HFFc6 (cell line): ENCODE measurements at regions not wholly inside any gene's neighbourhood (a gene's known extent, or its start where the extent isn't known, plus 50 kb on each side); places are given as distances from the start of the nearest gene placed in this dataset.

ENCODE experiments used
- DNase-seq: peaks from one replicate; pipeline ENCODE4 v3.0.0-alpha.2; 2018
- H3K27ac Mint-ChIP-seq: 2 replicates; pipeline ENCODE4 v1.8.0; 2020; ENCODE audit warnings: mild to moderate bottlenecking, mixed read lengths
- H3K27me3 Mint-ChIP-seq: 2 replicates; pipeline ENCODE4 v1.8.0; 2021; ENCODE audit warnings: mild to moderate bottlenecking, moderate library complexity, mixed read lengths; ENCODE audit not compliant: insufficient read depth
- H3K36me3 Mint-ChIP-seq: 2 replicates; pipeline ENCODE4 v1.8.0; 2021; ENCODE audit warnings: low read depth, mixed read lengths
- H3K4me1 Mint-ChIP-seq: 2 replicates; pipeline ENCODE4 v1.8.0; 2020; ENCODE audit warnings: low read depth, mixed read lengths
- H3K4me3 Mint-ChIP-seq: 2 replicates; pipeline ENCODE4 v1.8.0; 2020; ENCODE audit warnings: mild to moderate bottlenecking, moderate library complexity, mixed read lengths
- H3K9me3 Mint-ChIP-seq: 2 replicates; pipeline ENCODE4 v1.8.0; 2020; ENCODE audit warnings: mild to moderate bottlenecking, mixed read lengths
- TF ChIP-seq, protein P1 (sequence below): fragments of 200-600 bp; sonication (generic); IDR thresholded peaks from 2 replicates; pipeline ENCODE4 v1.5.0; 2021; ENCODE audit warnings: antibody characterized with exemption, mild to moderate bottlenecking

DNA sequence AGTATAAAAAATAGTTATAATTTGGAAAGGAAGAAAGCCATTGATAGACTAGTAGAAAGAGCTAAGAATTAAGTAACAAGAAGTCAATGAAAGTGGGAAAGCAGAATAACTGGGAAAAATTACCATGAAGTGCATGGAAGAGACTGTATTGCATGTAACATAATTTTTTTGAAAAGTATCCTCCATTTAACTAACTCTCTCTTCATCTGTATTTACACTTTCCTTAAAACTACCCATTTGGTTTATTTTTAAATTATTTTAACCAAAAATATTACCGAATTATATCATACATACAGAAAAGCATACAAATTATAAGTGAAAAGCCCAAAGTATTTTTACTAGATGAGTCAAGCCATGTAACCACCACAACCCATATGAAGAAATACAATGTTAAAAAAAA, 1009.9 kb upstream of the SEMA6D start:
- DNase-seq = no peak
- no peak overlapping the region for H3K27ac Mint-ChIP-seq
- peaks cover 41% of the 10 kb centered on the region for H3K9me3 Mint-ChIP-seq
- TF ChIP-seq, protein P1, sequence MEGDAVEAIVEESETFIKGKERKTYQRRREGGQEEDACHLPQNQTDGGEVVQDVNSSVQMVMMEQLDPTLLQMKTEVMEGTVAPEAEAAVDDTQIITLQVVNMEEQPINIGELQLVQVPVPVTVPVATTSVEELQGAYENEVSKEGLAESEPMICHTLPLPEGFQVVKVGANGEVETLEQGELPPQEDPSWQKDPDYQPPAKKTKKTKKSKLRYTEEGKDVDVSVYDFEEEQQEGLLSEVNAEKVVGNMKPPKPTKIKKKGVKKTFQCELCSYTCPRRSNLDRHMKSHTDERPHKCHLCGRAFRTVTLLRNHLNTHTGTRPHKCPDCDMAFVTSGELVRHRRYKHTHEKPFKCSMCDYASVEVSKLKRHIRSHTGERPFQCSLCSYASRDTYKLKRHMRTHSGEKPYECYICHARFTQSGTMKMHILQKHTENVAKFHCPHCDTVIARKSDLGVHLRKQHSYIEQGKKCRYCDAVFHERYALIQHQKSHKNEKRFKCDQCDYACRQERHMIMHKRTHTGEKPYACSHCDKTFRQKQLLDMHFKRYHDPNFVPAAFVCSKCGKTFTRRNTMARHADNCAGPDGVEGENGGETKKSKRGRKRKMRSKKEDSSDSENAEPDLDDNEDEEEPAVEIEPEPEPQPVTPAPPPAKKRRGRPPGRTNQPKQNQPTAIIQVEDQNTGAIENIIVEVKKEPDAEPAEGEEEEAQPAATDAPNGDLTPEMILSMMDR = no peak
- no peaks in the 10 kb centered on the region for H3K4me1 Mint-ChIP-seq
- peaks cover 7% of the 10 kb centered on the region; the same call in 1 of the 2 replicates for H3K36me3 Mint-ChIP-seq
- no peaks in the 10 kb centered on the region for H3K27me3 Mint-ChIP-seq
- H3K4me3 Mint-ChIP-seq = no peak overlapping the region

DNA sequence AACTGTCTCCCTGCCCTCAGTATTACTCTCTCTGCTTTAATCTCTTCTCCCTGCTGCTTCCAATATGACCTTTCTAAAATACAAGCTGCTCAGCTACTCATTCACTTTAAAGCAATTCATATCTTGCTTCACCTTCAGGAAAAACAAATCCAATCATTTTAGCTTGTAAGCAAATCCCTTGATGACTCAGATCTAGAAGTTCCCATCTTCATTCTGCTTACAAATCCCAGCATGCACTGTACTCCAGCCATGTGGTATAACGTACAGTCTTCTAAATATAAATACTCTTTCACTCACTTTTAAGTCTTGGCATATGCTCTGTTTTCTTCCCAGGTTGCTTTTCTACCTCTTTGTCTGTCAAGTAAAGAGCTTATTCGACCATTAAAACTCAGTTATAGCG, 1009.1 kb upstream of the SEMA6D start:
- TF ChIP-seq, protein P1 = no peak
- H3K27ac Mint-ChIP-seq = no peak overlapping the region
- no peaks in the 10 kb centered on the region for H3K27me3 Mint-ChIP-seq
- H3K9me3 Mint-ChIP-seq = peaks cover 37% of the 10 kb centered on the region
- H3K36me3 Mint-ChIP-seq = peaks cover 7% of the 10 kb centered on the region; the same call in 1 of the 2 replicates
- no peak overlapping the region for H3K4me3 Mint-ChIP-seq
- no peak for DNase-seq
- H3K4me1 Mint-ChIP-seq = no peaks in the 10 kb centered on the region

DNA sequence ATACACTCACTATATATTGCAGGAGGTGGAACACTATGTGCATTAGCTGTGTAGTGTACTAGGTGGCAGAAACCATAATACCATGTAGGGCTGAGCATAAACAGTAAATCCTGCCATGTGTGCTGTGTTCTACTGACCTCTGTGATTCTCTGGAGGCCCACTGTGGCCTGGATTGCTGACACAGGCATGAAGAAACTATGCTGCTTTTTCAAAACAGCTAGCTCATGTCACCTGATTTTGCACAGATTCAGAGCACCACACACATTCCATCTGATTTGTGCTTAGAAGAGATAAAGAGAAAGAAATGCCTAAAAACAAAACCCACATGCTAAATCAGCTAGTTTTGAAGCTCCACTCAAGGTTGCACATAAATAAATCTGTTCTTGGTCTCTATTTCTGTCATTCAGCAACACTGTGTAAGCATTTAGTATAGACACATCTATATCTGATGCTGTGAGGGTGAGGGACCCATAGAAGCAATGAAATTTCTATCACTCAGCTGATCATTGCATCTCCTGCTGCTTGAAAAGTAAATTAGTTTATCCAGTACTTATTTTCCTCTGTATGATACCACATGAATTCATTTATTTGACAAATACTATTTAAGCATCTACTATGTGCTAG, 1007.7 kb upstream of the SEMA6D start:
- TF ChIP-seq, protein P1 = no peak
- no peak for DNase-seq
- peaks cover 7% of the 10 kb centered on the region; the same call in 1 of the 2 replicates for H3K36me3 Mint-ChIP-seq
- no peak overlapping the region for H3K4me3 Mint-ChIP-seq
- no peak overlapping the region for H3K27ac Mint-ChIP-seq
- no peaks in the 10 kb centered on the region for H3K27me3 Mint-ChIP-seq
- H3K9me3 Mint-ChIP-seq = peaks cover 36% of the 10 kb centered on the region
- H3K4me1 Mint-ChIP-seq = no peaks in the 10 kb centered on the region

DNA sequence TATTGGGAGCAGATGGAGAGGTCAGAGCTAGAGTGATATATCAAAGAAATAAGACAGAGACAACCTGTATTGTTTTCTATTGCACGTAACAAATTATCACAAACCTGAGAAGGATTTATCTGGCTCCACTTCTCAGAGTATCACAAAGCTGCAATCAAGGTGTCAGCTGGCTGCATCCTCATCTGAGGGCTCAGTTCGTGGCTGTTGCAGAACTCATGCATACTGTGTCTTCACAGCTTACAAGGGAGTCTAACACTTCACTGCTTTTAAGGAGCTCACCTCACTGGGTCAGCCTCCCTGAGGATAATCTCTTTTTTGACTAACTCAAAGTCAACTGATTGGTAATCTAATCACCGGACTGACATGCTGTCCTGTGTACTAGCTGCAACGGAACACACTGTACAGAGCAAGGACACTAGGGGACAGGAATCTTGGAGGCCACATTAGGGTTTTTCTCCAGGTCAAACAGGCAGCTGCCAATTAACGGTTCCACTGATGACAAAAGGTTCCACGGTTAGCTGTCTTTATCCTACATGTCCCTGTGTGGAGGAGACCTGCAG, 1006.8 kb upstream of the SEMA6D start:
- H3K4me3 Mint-ChIP-seq = no peak overlapping the region
- H3K27me3 Mint-ChIP-seq = no peaks in the 10 kb centered on the region

DNA sequence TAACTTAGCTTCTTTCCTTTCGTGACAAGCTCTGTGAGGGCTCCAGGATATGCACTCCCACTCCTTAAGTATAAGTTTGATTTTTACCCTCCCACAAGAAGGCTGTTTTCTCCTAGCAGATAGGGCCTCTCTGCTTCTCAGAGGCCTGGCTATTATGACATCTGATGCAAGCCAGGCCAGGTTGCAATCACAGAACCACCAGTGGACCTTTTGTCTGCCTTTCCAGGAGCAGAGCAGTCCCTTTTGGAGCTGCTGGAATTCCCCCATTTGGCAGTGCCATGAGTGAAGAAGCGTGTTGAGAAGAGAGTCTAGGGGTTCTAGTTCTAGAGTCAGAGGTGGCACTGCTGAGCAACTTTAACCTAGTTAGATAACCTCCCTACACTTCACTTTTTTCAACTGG, 1004.3 kb upstream of the SEMA6D start:
- no peaks in the 10 kb centered on the region for H3K36me3 Mint-ChIP-seq
- H3K27me3 Mint-ChIP-seq = no peaks in the 10 kb centered on the region

More for the DNA sequence above, 1006.8 kb upstream of the SEMA6D start:
- peaks cover 3% of the 10 kb centered on the region; the same call in 1 of the 2 replicates for H3K36me3 Mint-ChIP-seq
- H3K9me3 Mint-ChIP-seq = peaks cover 36% of the 10 kb centered on the region
- TF ChIP-seq, protein P1 = no peak
- no peaks in the 10 kb centered on the region for H3K4me1 Mint-ChIP-seq
- DNase-seq = no peak
- H3K27ac Mint-ChIP-seq = no peak overlapping the region

More for the DNA sequence above, 1004.3 kb upstream of the SEMA6D start:
- peaks cover 36% of the 10 kb centered on the region for H3K9me3 Mint-ChIP-seq
- no peak overlapping the region for H3K4me3 Mint-ChIP-seq
- H3K4me1 Mint-ChIP-seq = no peaks in the 10 kb centered on the region
- TF ChIP-seq, protein P1 = no peak
- no peak for DNase-seq
- no peak overlapping the region for H3K27ac Mint-ChIP-seq
